ENCODE measurements at regions not wholly inside any gene's neighbourhood (a gene's known extent, or its start where the extent isn't known, plus 50 kb on each side); places are given as distances from the start of the nearest gene placed in this dataset.

GRCh38 chr7:81297317-81297716, 378.5 kb upstream of the SEMA3C start:
- no peak for ATAC-seq (ENCODE audit: poor library complexity)
- DNase-seq = no peak
- no peak for TF ChIP-seq CTCF (IDR thresholded peaks at IDR 0.05)
- H3K27me3 Mint-ChIP-seq = no peaks in the 10 kb centered on the region
- no peak overlapping the region for H3K27ac Mint-ChIP-seq
- Histone ChIP-seq H3K27ac (ENCODE audit: low read depth in 1 of 2, low read length in 2 of 2) (no peak overlapping the region), H3K4me1 (ENCODE audit: insufficient read depth, low read length) (no peaks in the 10 kb centered on the region), H3K9me3 (ENCODE audit: control insufficient read depth in 1 of 2, insufficient read depth in 1 of 2, low read length in 2 of 2) (peaks cover 0 to 17% of the 10 kb centered on the region in 2 experiments), H3K36me3 (ENCODE audit: insufficient read depth, low read length) (no peaks in the 10 kb centered on the region), H3K27me3 (ENCODE audit: control insufficient read depth in 1 of 2, insufficient read depth in 2 of 2, low read length in 2 of 2) (no peaks in the 10 kb centered on the region), H3K4me3 (ENCODE audit: low read length) (no peak overlapping the region)
- H3K36me3 Mint-ChIP-seq (ENCODE audit: low read depth) = no peaks in the 10 kb centered on the region
- ChIA-PET CTCF (no interaction called here), POLR2A (no interaction called here)
- H3K9me3 Mint-ChIP-seq = peaks cover 6% of the 10 kb centered on the region
- intact Hi-C loops (cut with DNase I, micrococcal nuclease) = no loop called here
- H3K4me1 Mint-ChIP-seq (ENCODE audit: low read depth) = no peaks in the 10 kb centered on the region
- no peak overlapping the region for H3K4me3 Mint-ChIP-seq

- peaks cover 6% of the 10 kb centered on the region for H3K9me3 Mint-ChIP-seq
- Histone ChIP-seq H3K9me3 (ENCODE audit: control insufficient read depth in 1 of 2, insufficient read depth in 1 of 2, low read length in 2 of 2) (peaks cover 0 to 17% of the 10 kb centered on the region in 2 experiments), H3K27ac (ENCODE audit: low read depth in 1 of 2, low read length in 2 of 2) (no peak overlapping the region), H3K27me3 (ENCODE audit: control insufficient read depth in 1 of 2, insufficient read depth in 2 of 2, low read length in 2 of 2) (no peaks in the 10 kb centered on the region), H3K36me3 (ENCODE audit: insufficient read depth, low read length) (no peaks in the 10 kb centered on the region), H3K4me1 (ENCODE audit: insufficient read depth, low read length) (no peaks in the 10 kb centered on the region), H3K4me3 (ENCODE audit: low read length) (no peak overlapping the region)
- ChIA-PET POLR2A (no interaction called here), CTCF (no interaction called here)
- no peak overlapping the region for H3K27ac Mint-ChIP-seq
- intact Hi-C loops (cut with DNase I, micrococcal nuclease) = no loop called here
- H3K4me1 Mint-ChIP-seq (ENCODE audit: low read depth) = no peaks in the 10 kb centered on the region
- no peak for TF ChIP-seq CTCF (IDR thresholded peaks at IDR 0.05)
- no peak for DNase-seq
- H3K27me3 Mint-ChIP-seq = no peaks in the 10 kb centered on the region
- no peaks in the 10 kb centered on the region for H3K36me3 Mint-ChIP-seq (ENCODE audit: low read depth)
- no peak for ATAC-seq (ENCODE audit: poor library complexity)
- no peak overlapping the region for H3K4me3 Mint-ChIP-seq
Measured at GRCh38 chr7:81296726-81297125, 377.9 kb upstream of the SEMA3C start.

- H3K27me3 Mint-ChIP-seq = no peaks in the 10 kb centered on the region
- CTCF ChIA-PET = no interaction called here
- peaks cover 0 to 17% of the 10 kb centered on the region in 2 experiments for H3K9me3 ChIP-seq (ENCODE audit: control insufficient read depth in 1 of 2, insufficient read depth in 1 of 2, low read length in 2 of 2)
- H3K27me3 ChIP-seq (ENCODE audit: control insufficient read depth in 1 of 2, insufficient read depth in 2 of 2, low read length in 2 of 2) = no peaks in the 10 kb centered on the region
- intact Hi-C loops (cut with DNase I, micrococcal nuclease) = no loop called here
- H3K4me1 Mint-ChIP-seq (ENCODE audit: low read depth) = no peaks in the 10 kb centered on the region
- ATAC-seq (ENCODE audit: poor library complexity) = no peak
- peaks cover 2% of the 10 kb centered on the region for H3K9me3 Mint-ChIP-seq
- no peak overlapping the region for H3K4me3 ChIP-seq (ENCODE audit: low read length)
- no peak overlapping the region for H3K27ac ChIP-seq (ENCODE audit: low read depth in 1 of 2, low read length in 2 of 2)
- no peaks in the 10 kb centered on the region for H3K36me3 Mint-ChIP-seq (ENCODE audit: low read depth)
- H3K27ac Mint-ChIP-seq = no peak overlapping the region
- no peaks in the 10 kb centered on the region for H3K4me1 ChIP-seq (ENCODE audit: insufficient read depth, low read length)
- no peak overlapping the region for H3K4me3 Mint-ChIP-seq
- POLR2A ChIA-PET = no interaction called here
- H3K36me3 ChIP-seq (ENCODE audit: insufficient read depth, low read length) = no peaks in the 10 kb centered on the region
- no peak for TF ChIP-seq CTCF (IDR thresholded peaks at IDR 0.05)
- DNase-seq = no peak
Measured at GRCh38 chr7:81294897-81295515, 376.2 kb upstream of the SEMA3C start.
